Upper lobe of left lung (tissue), 6 donors: ENCODE measurements at regions not wholly inside any gene's neighbourhood (a gene's known extent, or its start where the extent isn't known, plus 50 kb on each side); places are given as distances from the start of the nearest gene placed in this dataset.
A peak's percentile ranks its signal among the peaks of the same experiment; 100 is the strongest.
"Not testable (repeated sequence)": the region's sequence is repeated elsewhere in the genome, so short reads cannot be mapped to it uniquely, and the experiment has no call there.

Experiments
- ATAC-seq, 2 donors: fragments of 200-7000 bp; cut with Tn5 transposase; one replicate each; pipeline ENCODE4 v1.9.1; 2022; ENCODE audit warnings: mild to moderate bottlenecking in 2 of 2, moderate library complexity in 2 of 2; ENCODE audit not compliant: low FRiP score in 2 of 2
- DNase-seq, 2 donors: peaks; one replicate each; pipeline ENCODE4 v3.0.0-alpha.2; 2019 to 2020
- H3K27ac ChIP-seq, 4 donors: fragments of 200-600 bp; sonication (generic); one replicate each; pipeline ENCODE4 v1.5.1; 2016 to 2019
- H3K27me3 ChIP-seq, 4 donors: fragments of 200-600 bp; sonication (generic); one replicate each; pipeline ENCODE4 v1.5.1; 2017 to 2019
- H3K36me3 ChIP-seq, 4 donors: fragments of 200-600 bp; sonication (generic); one replicate each; pipeline ENCODE4 v1.5.1; 2016 to 2019
- H3K4me1 ChIP-seq, 4 donors: fragments of 200-600 bp; sonication (generic); one replicate each; pipeline ENCODE4 v1.5.1; 2018 to 2019
- H3K4me3 ChIP-seq, 4 donors: fragments of 200-600 bp; sonication (generic); one replicate each; pipeline ENCODE4 v1.5.1; 2017 to 2019; ENCODE audit warnings: mild to moderate bottlenecking in 2 of 4, moderate library complexity in 1 of 4
- H3K9me3 ChIP-seq, 4 donors: fragments of 200-600 bp; sonication (generic); one replicate each; pipeline ENCODE4 v1.5.1; 2018 to 2019
- CTCF ChIP-seq, 6 experiments: fragments of 450-650 bp in 4 of 6; fragments of 200-600 bp in 2 of 6; sonication (generic) in 2 of 6; IDR thresholded peaks; one replicate each; pipeline ENCODE4 v1.5.1; 2016 to 2019; ENCODE audit warnings: antibody characterized with exemption in 6 of 6
- EP300 ChIP-seq, 4 donors: sonication (generic); formaldehyde crosslinking; IDR thresholded peaks; one replicate each; pipeline ENCODE4 v1.5.1; 2017; ENCODE audit warnings: antibody characterized with exemption in 4 of 4, control low read depth in 2 of 4
- POLR2A ChIP-seq, 4 donors: fragments of 450-650 bp; IDR thresholded peaks; one replicate each; pipeline ENCODE4 v1.5.1; 2016 to 2017; ENCODE audit warnings: antibody characterized with exemption in 4 of 4, mild to moderate bottlenecking in 2 of 4
- POLR2AphosphoS5 ChIP-seq, 2 donors: sonication (generic); formaldehyde crosslinking; IDR thresholded peaks; one replicate each; pipeline ENCODE4 v1.5.1; 2017; ENCODE audit warnings: antibody characterized with exemption in 2 of 2
- WGBS, 2 donors: methylation state at CpG; one replicate each; pipeline ENCODE4 v1.1.5; 2017 to 2018; 5-methylcytosine and 5-hydroxymethylcytosine counted together
- donor health status: DM: no; HTN: no; CAD: no; lungs with moderate emphysema.
- donor health status: DM: no; HTN: yes; CAD: no; lungs with severe emphysema.

- ATAC-seq = no peak
- Histone ChIP-seq H3K27ac (no peak overlapping the region), H3K4me1 (peaks cover 0 to 21% (median 3%) of the 10 kb centered on the region in 4 donors), H3K27me3 (no peaks in the 10 kb centered on the region), H3K36me3 (peaks cover 0 to 20% (median 7%) of the 10 kb centered on the region in 4 donors), H3K9me3 (no peaks in the 10 kb centered on the region), H3K4me3 (no peak overlapping the region)
- WGBS, 2 donors = 86 to 90% methylated on average over 7 of the region's 7 CpGs
- no peak for TF ChIP-seq EP300 (IDR thresholded peaks at IDR 0.05)
- TF ChIP-seq POLR2A (IDR thresholded peaks at IDR 0.05) = no peak
- no peak for TF ChIP-seq POLR2AphosphoS5 (IDR thresholded peaks at IDR 0.05)
- no peak for TF ChIP-seq CTCF (IDR thresholded peaks at IDR 0.05)
- no peak for DNase-seq
These were observed 65.6 kb upstream of the EDEM3 start for GRCh38 chr1:184820218-184820750.

- H3K9me3 ChIP-seq = no peaks in the 10 kb centered on the region
- H3K27ac ChIP-seq = no peak overlapping the region
- H3K4me3 ChIP-seq = no peak overlapping the region
- ATAC-seq = no peak
- no peak for DNase-seq
- H3K4me1 ChIP-seq = peaks cover 0 to 8% (median 0%) of the 10 kb centered on the region in 4 donors
- 97 to 99% methylated on average over 7 of the region's 7 CpGs for WGBS, 2 donors
- H3K36me3 ChIP-seq = peaks cover 0 to 20% (median 7%) of the 10 kb centered on the region in 4 donors
- TF ChIP-seq CTCF (IDR thresholded peaks at IDR 0.05) (no peak), POLR2AphosphoS5 (IDR thresholded peaks at IDR 0.05) (no peak), EP300 (IDR thresholded peaks at IDR 0.05) (no peak), POLR2A (IDR thresholded peaks at IDR 0.05) (no peak)
- H3K27me3 ChIP-seq = no peaks in the 10 kb centered on the region
These were observed 64.0 kb upstream of the EDEM3 start for GRCh38 chr1:184818646-184819045.

- H3K27ac ChIP-seq, H3K4me1 ChIP-seq, H3K27me3 ChIP-seq, H3K4me3 ChIP-seq, ATAC-seq, H3K9me3 ChIP-seq, DNase-seq, H3K36me3 ChIP-seq: not testable (repeated sequence)
- WGBS, 2 donors = 71 to 81% methylated on average over 2 of the region's 2 CpGs
These were observed 62.3 kb upstream of the EDEM3 start for GRCh38 chr1:184817003-184817402.

- no peaks in the 10 kb centered on the region for H3K27me3 ChIP-seq
- WGBS, 2 donors = 94 to 97% methylated on average over 2 of the region's 2 CpGs
- no peaks in the 10 kb centered on the region for H3K36me3 ChIP-seq
- H3K4me3 ChIP-seq = no peak overlapping the region
- DNase-seq (no peak), ATAC-seq (no peak)
- H3K27ac ChIP-seq = no peak overlapping the region
- TF ChIP-seq POLR2A (IDR thresholded peaks at IDR 0.05) = no peak
- TF ChIP-seq CTCF (IDR thresholded peaks at IDR 0.05) = no peak
- no peak for TF ChIP-seq POLR2AphosphoS5 (IDR thresholded peaks at IDR 0.05)
- no peak for TF ChIP-seq EP300 (IDR thresholded peaks at IDR 0.05)
- no peaks in the 10 kb centered on the region for H3K9me3 ChIP-seq
- no peaks in the 10 kb centered on the region for H3K4me1 ChIP-seq
These were observed 59.0 kb upstream of the EDEM3 start for GRCh38 chr1:184813528-184814089.

- Histone ChIP-seq H3K4me1 (peaks cover 0 to under 1% (median 0%) of the 10 kb centered on the region in 4 donors), H3K36me3 (no peaks in the 10 kb centered on the region), H3K9me3 (no peaks in the 10 kb centered on the region), H3K4me3 (no peak overlapping the region), H3K27me3 (no peaks in the 10 kb centered on the region), H3K27ac (no peak overlapping the region)
- TF ChIP-seq EP300 (IDR thresholded peaks at IDR 0.05) (no peak), POLR2AphosphoS5 (IDR thresholded peaks at IDR 0.05) (no peak), CTCF (IDR thresholded peaks at IDR 0.05) (no peak), POLR2A (IDR thresholded peaks at IDR 0.05) (no peak)
- 93% methylated on average over 19 of the region's 19 CpGs for WGBS, 2 donors
- peak in 1 of 2 donors; percentile 29 for DNase-seq
- ATAC-seq = peak in 1 of 2 donors; percentile 65
These were observed 56.9 kb upstream of the EDEM3 start for GRCh38 chr1:184811439-184812111.
